Cardiac muscle cell (in vitro differentiated cells and primary cell): ENCODE measurements at regions not wholly inside any gene's neighbourhood (a gene's known extent, or its start where the extent isn't known, plus 50 kb on each side); places are given as distances from the start of the nearest gene placed in this dataset.

ENCODE experiments used
- DNase-seq, 2 donors: peaks; one replicate each; pipeline versions ENCODE4 v3.0.0 to v3.0.0-alpha.2; 2010 to 2017; ENCODE audit warnings: low read depth in 1 of 2, low spot score in 1 of 2
- H3K27ac ChIP-seq: fragments of 200-600 bp; sonication (generic); 2 replicates; pipeline ENCODE4 v1.5.1; 2016
- H3K27me3 ChIP-seq: fragments of 200-600 bp; sonication (generic); 2 replicates; pipeline ENCODE4 v1.6.0; 2016; ENCODE audit warnings: control low read depth
- H3K36me3 ChIP-seq: fragments of 200-600 bp; sonication (generic); 2 replicates; pipeline ENCODE4 v1.5.1; 2016; ENCODE audit warnings: control low read depth
- H3K4me1 ChIP-seq: fragments of 200-600 bp; sonication (generic); 2 replicates; pipeline ENCODE4 v1.8.1; 2017; ENCODE audit warnings: low read depth, mild to moderate bottlenecking, mixed run types
- H3K4me3 ChIP-seq: fragments of 200-600 bp; sonication (generic); 2 replicates; pipeline ENCODE4 v1.5.1; 2016; ENCODE audit warnings: mild to moderate bottlenecking
- H3K9me3 ChIP-seq: fragments of 200-600 bp; sonication (generic); 2 replicates; pipeline ENCODE4 v1.5.1; 2017; ENCODE audit warnings: low read depth, mild to moderate bottlenecking, control low read depth
- CTCF ChIP-seq: IDR thresholded peaks from 2 replicates; pipeline ENCODE4 v1.5.1; 2012; ENCODE audit warnings: low read depth, mild to moderate bottlenecking, low read length

- no peak for TF ChIP-seq CTCF
- no peak overlapping the region for H3K27ac ChIP-seq
- no peak overlapping the region for H3K4me3 ChIP-seq
- peak in 1 of 2 donors; percentile 63 for DNase-seq
- no peaks in the 10 kb centered on the region for H3K27me3 ChIP-seq
- H3K36me3 ChIP-seq: no peaks in the 10 kb centered on the region
- no peaks in the 10 kb centered on the region for H3K9me3 ChIP-seq
- no peaks in the 10 kb centered on the region for H3K4me1 ChIP-seq
Observed at GRCh38 chr6:95693108-95693507, 115.8 kb downstream of the MANEA start.

DNA sequence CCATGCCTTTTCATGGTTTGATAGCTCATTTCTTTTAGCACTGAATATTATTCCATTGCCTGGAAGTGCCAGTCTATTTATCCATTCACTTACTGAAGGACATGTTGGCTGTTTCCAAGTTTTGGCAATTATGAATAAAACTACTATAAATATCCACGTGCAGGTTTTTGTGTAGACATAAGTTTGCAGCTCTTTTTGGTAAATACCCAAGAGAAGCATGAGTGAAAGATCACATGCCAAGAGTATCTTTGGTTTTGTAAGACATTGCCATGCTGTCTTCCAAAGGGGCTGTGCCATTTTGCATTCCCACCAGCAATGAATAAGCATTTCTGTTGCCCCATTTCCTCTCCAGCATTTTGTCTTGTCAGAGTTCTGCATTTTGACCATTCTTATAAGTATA lies 120.9 kb downstream of the MANEA start:
- H3K27me3 ChIP-seq: no peaks in the 10 kb centered on the region
- no peaks in the 10 kb centered on the region for H3K4me1 ChIP-seq
- no peak for DNase-seq
- no peaks in the 10 kb centered on the region for H3K36me3 ChIP-seq
- no peak overlapping the region for H3K27ac ChIP-seq
- no peak for TF ChIP-seq CTCF
- no peaks in the 10 kb centered on the region for H3K9me3 ChIP-seq
- no peak overlapping the region for H3K4me3 ChIP-seq

GRCh38 chr6:95723638-95724037 lies 146.3 kb downstream of the MANEA start:
- Histone ChIP-seq H3K36me3 (no peaks in the 10 kb centered on the region), H3K9me3 (no peaks in the 10 kb centered on the region), H3K27me3 (no peaks in the 10 kb centered on the region), H3K27ac (no peak overlapping the region), H3K4me3 (no peak overlapping the region), H3K4me1 (no peaks in the 10 kb centered on the region)
- no peak for TF ChIP-seq CTCF
- no peak for DNase-seq

- Histone ChIP-seq H3K9me3 (no peaks in the 10 kb centered on the region), H3K36me3 (no peaks in the 10 kb centered on the region), H3K4me3 (no peak overlapping the region), H3K27ac (no peak overlapping the region), H3K4me1 (no peaks in the 10 kb centered on the region), H3K27me3 (no peaks in the 10 kb centered on the region)
- TF ChIP-seq CTCF: no peak
- no peak for DNase-seq
Observed at GRCh38 chr6:95725344-95725743, 148.0 kb downstream of the MANEA start.

DNA sequence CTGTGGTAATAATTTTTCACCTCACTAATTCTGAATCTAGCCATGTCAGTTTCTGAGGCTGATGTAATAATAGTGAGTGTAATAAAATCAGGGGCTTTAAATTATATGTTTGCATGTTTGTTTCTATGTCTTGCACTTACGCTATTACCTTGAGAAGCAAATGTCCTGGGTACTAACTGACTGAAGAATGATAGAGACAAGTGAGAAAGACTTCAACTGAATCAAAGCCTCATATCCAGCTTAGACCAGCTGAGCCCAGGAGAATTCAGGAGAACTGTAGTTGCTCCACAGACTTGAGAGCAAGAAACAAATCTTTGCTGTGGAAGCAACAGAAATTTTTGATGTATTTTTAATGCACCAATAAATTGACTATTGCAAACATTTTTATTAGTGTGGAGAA lies 162.8 kb downstream of the MANEA start:
- Histone ChIP-seq H3K9me3 (no peaks in the 10 kb centered on the region), H3K27me3 (no peaks in the 10 kb centered on the region), H3K4me3 (no peak overlapping the region), H3K27ac (no peak overlapping the region), H3K4me1 (no peaks in the 10 kb centered on the region), H3K36me3 (no peaks in the 10 kb centered on the region)
- no peak for TF ChIP-seq CTCF
- DNase-seq: no peak

- Histone ChIP-seq H3K27ac (no peak overlapping the region), H3K4me1 (no peaks in the 10 kb centered on the region), H3K36me3 (no peaks in the 10 kb centered on the region), H3K4me3 (no peak overlapping the region), H3K27me3 (no peaks in the 10 kb centered on the region), H3K9me3 (no peaks in the 10 kb centered on the region)
- DNase-seq: no peak
- no peak for TF ChIP-seq CTCF
Observed at GRCh38 chr6:95741045-95741444, 163.7 kb downstream of the MANEA start.
